ENCODE measurements at regions not wholly inside any gene's neighbourhood (a gene's known extent, or its start where the extent isn't known, plus 50 kb on each side); places are given as distances from the start of the nearest gene placed in this dataset.

- H3K4me3 ChIP-seq (ENCODE audit: low read depth in 1 of 2, low read length in 2 of 2) = no peak overlapping the region
- H3K27ac ChIP-seq (ENCODE audit: low read depth, low read length) = no peak overlapping the region
- no peaks in the 10 kb centered on the region for H3K36me3 ChIP-seq (ENCODE audit: insufficient read depth, low read length)
- no peaks in the 10 kb centered on the region for H3K4me1 ChIP-seq (ENCODE audit: insufficient read depth, low read length)
- H3K27me3 ChIP-seq (ENCODE audit: control insufficient read depth in 1 of 2, insufficient read depth in 2 of 2, low read length in 2 of 2) = no peaks in the 10 kb centered on the region
- no peak overlapping the region for H3K9ac ChIP-seq (ENCODE audit: low read length)
- no peaks in the 10 kb centered on the region for H3K9me3 ChIP-seq (ENCODE audit: low read length)
Observed at GRCh38 chr11:121780971-121781370, 328.2 kb upstream of the SORL1-AS1 start.

GRCh38 chr11:121777056-121777455 lies 324.3 kb upstream of the SORL1-AS1 start:
- Histone ChIP-seq H3K9ac (ENCODE audit: low read length) (no peak overlapping the region), H3K4me1 (ENCODE audit: insufficient read depth, low read length) (no peaks in the 10 kb centered on the region), H3K27ac (ENCODE audit: low read depth, low read length) (no peak overlapping the region), H3K9me3 (ENCODE audit: low read length) (no peaks in the 10 kb centered on the region), H3K4me3 (ENCODE audit: low read depth in 1 of 2, low read length in 2 of 2) (no peak overlapping the region), H3K27me3 (ENCODE audit: control insufficient read depth in 1 of 2, insufficient read depth in 2 of 2, low read length in 2 of 2) (no peaks in the 10 kb centered on the region), H3K36me3 (ENCODE audit: insufficient read depth, low read length) (no peaks in the 10 kb centered on the region)

GRCh38 chr11:121775276-121775675 lies 322.5 kb upstream of the SORL1-AS1 start:
- Histone ChIP-seq H3K9me3 (ENCODE audit: low read length) (no peaks in the 10 kb centered on the region), H3K4me3 (ENCODE audit: low read depth in 1 of 2, low read length in 2 of 2) (no peak overlapping the region), H3K27me3 (ENCODE audit: control insufficient read depth in 1 of 2, insufficient read depth in 2 of 2, low read length in 2 of 2) (no peaks in the 10 kb centered on the region), H3K4me1 (ENCODE audit: insufficient read depth, low read length) (peaks cover 13% of the 10 kb centered on the region), H3K36me3 (ENCODE audit: insufficient read depth, low read length) (no peaks in the 10 kb centered on the region), H3K27ac (ENCODE audit: low read depth, low read length) (no peak overlapping the region), H3K9ac (ENCODE audit: low read length) (no peak overlapping the region)

GRCh38 chr11:121773076-121773475 lies 320.3 kb upstream of the SORL1-AS1 start:
- no peak overlapping the region for H3K4me3 ChIP-seq (ENCODE audit: low read depth in 1 of 2, low read length in 2 of 2)
- H3K9ac ChIP-seq (ENCODE audit: low read length) = no peak overlapping the region
- H3K36me3 ChIP-seq (ENCODE audit: insufficient read depth, low read length) = no peaks in the 10 kb centered on the region
- H3K27me3 ChIP-seq (ENCODE audit: control insufficient read depth in 1 of 2, insufficient read depth in 2 of 2, low read length in 2 of 2) = no peaks in the 10 kb centered on the region
- H3K9me3 ChIP-seq (ENCODE audit: low read length) = no peaks in the 10 kb centered on the region
- peaks cover 13% of the 10 kb centered on the region for H3K4me1 ChIP-seq (ENCODE audit: insufficient read depth, low read length)
- H3K27ac ChIP-seq (ENCODE audit: low read depth, low read length) = no peak overlapping the region

DNA sequence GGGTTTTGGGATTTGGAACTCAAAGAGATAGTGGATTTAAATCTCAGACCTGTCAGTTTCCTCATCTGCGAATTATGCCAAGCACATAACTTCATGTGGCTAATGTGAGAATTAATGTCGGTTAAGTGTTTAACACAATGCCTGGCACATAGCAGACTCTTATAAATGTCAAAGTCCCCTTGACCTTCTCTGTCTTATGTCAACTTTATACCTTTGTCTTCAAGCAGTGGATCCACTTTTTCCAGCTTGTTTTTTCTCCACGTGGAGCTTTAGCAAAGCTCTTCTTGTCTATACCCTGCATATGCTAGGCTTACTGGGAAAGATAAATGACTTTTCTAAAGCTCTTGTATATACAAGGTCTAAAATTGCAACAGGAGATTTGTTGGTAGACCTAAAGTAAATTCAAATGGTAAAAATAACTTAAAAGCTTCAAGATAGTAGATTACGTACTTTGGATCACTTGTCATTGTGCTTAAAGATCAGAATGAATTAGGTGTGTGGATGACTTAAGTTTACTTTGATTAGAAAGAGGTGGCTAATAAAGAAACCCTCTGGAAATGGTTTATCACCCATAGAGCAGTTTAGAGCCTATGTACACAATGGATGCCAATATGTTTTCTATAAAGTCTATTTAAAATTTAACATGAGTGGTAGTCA lies 318.3 kb upstream of the SORL1-AS1 start:
- H3K9me3 ChIP-seq (ENCODE audit: low read length) = no peaks in the 10 kb centered on the region
- H3K9ac ChIP-seq (ENCODE audit: low read length) = no peak overlapping the region
- peaks cover 13% of the 10 kb centered on the region for H3K4me1 ChIP-seq (ENCODE audit: insufficient read depth, low read length)
- H3K36me3 ChIP-seq (ENCODE audit: insufficient read depth, low read length) = no peaks in the 10 kb centered on the region
- H3K27me3 ChIP-seq (ENCODE audit: control insufficient read depth in 1 of 2, insufficient read depth in 2 of 2, low read length in 2 of 2) = no peaks in the 10 kb centered on the region
- no peak overlapping the region for H3K27ac ChIP-seq (ENCODE audit: low read depth, low read length)
- H3K4me3 ChIP-seq (ENCODE audit: low read depth in 1 of 2, low read length in 2 of 2) = no peak overlapping the region

- Histone ChIP-seq H3K9ac (ENCODE audit: low read length) (no peak overlapping the region), H3K27ac (ENCODE audit: low read depth, low read length) (no peak overlapping the region), H3K4me3 (ENCODE audit: low read depth in 1 of 2, low read length in 2 of 2) (no peak overlapping the region), H3K27me3 (ENCODE audit: control insufficient read depth in 1 of 2, insufficient read depth in 2 of 2, low read length in 2 of 2) (no peaks in the 10 kb centered on the region), H3K9me3 (ENCODE audit: low read length) (no peaks in the 10 kb centered on the region), H3K4me1 (ENCODE audit: insufficient read depth, low read length) (peaks cover 13% of the 10 kb centered on the region), H3K36me3 (ENCODE audit: insufficient read depth, low read length) (no peaks in the 10 kb centered on the region)
Observed at GRCh38 chr11:121769191-121769590, 316.4 kb upstream of the SORL1-AS1 start.

DNA sequence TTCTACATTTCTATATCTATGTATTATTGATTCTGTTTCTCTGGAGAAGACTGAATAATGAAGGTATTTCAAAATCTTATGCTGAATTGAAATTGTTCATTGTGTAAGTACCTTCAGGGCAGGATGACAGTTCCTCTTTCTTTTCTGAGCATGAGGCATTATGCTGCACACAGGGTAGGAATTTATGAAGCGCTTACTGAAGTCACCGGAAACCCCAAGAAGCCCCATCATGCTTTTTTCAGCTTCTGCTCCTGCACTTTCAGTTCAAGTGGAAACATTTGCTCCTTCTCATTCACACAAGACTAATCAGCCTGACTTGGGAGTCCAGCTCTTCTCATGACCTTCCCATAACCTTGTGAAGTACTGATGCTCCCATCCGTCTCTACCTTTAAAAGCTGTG lies 314.7 kb upstream of the SORL1-AS1 start:
- H3K4me1 ChIP-seq (ENCODE audit: insufficient read depth, low read length) = peaks cover 13% of the 10 kb centered on the region
- no peak overlapping the region for H3K9ac ChIP-seq (ENCODE audit: low read length)
- H3K36me3 ChIP-seq (ENCODE audit: insufficient read depth, low read length) = no peaks in the 10 kb centered on the region
- H3K4me3 ChIP-seq (ENCODE audit: low read depth in 1 of 2, low read length in 2 of 2) = no peak overlapping the region
- no peaks in the 10 kb centered on the region for H3K27me3 ChIP-seq (ENCODE audit: control insufficient read depth in 1 of 2, insufficient read depth in 2 of 2, low read length in 2 of 2)
- no peaks in the 10 kb centered on the region for H3K9me3 ChIP-seq (ENCODE audit: low read length)
- H3K27ac ChIP-seq (ENCODE audit: low read depth, low read length) = no peak overlapping the region

DNA sequence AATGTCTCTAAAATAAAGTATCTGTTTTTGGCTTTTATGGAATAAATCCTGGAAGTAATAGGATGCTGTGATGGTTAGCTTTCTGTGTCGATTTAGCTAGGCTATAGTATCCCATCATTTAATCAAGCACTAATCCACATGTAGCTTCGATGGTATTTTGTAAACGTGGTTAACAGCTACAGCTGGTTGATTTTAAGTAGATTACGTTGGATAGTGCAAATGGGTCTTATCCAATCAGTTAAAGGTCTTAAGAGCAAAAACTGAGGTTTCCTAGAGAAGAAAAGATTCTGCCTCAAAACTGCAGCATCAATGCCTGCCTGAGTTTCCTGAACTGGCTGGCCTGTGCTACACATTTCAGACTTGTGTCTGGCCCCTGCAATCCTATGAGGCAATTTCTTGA lies 314.2 kb upstream of the SORL1-AS1 start:
- no peak overlapping the region for H3K4me3 ChIP-seq (ENCODE audit: low read depth in 1 of 2, low read length in 2 of 2)
- no peak overlapping the region for H3K9ac ChIP-seq (ENCODE audit: low read length)
- no peaks in the 10 kb centered on the region for H3K36me3 ChIP-seq (ENCODE audit: insufficient read depth, low read length)
- H3K4me1 ChIP-seq (ENCODE audit: insufficient read depth, low read length) = peaks cover 13% of the 10 kb centered on the region
- peak overlapping the region; percentile 24 for H3K27ac ChIP-seq (ENCODE audit: low read depth, low read length)
- H3K9me3 ChIP-seq (ENCODE audit: low read length) = no peaks in the 10 kb centered on the region
- no peaks in the 10 kb centered on the region for H3K27me3 ChIP-seq (ENCODE audit: control insufficient read depth in 1 of 2, insufficient read depth in 2 of 2, low read length in 2 of 2)

DNA sequence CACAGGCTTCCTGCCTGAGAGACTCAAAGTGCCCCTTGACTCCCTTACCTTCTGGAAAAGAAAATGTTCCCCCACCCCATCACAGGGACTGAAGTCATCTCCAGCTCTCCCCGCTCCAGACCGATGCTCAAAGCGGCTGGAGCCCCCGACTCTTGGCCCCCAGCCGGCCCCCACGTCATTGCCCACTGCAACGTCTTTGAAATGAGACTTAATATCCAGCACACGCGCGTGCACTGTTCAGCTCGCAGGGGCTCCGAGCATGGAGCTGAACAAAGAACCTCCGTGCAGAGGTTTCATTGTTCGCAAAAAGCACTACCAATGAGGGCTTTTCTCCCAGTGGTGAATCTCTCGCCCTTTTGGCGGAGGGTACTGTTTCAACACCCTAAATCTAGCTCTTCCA lies 313.4 kb upstream of the SORL1-AS1 start:
- Histone ChIP-seq H3K4me1 (ENCODE audit: insufficient read depth, low read length) (peaks cover 5% of the 10 kb centered on the region), H3K27ac (ENCODE audit: low read depth, low read length) (no peak overlapping the region), H3K4me3 (ENCODE audit: low read depth in 1 of 2, low read length in 2 of 2) (no peak overlapping the region), H3K27me3 (ENCODE audit: control insufficient read depth in 1 of 2, insufficient read depth in 2 of 2, low read length in 2 of 2) (no peaks in the 10 kb centered on the region), H3K9me3 (ENCODE audit: low read length) (no peaks in the 10 kb centered on the region), H3K36me3 (ENCODE audit: insufficient read depth, low read length) (no peaks in the 10 kb centered on the region), H3K9ac (ENCODE audit: low read length) (no peak overlapping the region)

GRCh38 chr11:121763526-121763925 lies 310.8 kb upstream of the SORL1-AS1 start:
- Histone ChIP-seq H3K27me3 (ENCODE audit: control insufficient read depth in 1 of 2, insufficient read depth in 2 of 2, low read length in 2 of 2) (no peaks in the 10 kb centered on the region), H3K9me3 (ENCODE audit: low read length) (no peaks in the 10 kb centered on the region), H3K36me3 (ENCODE audit: insufficient read depth, low read length) (no peaks in the 10 kb centered on the region), H3K4me3 (ENCODE audit: low read depth in 1 of 2, low read length in 2 of 2) (no peak overlapping the region), H3K27ac (ENCODE audit: low read depth, low read length) (no peak overlapping the region), H3K9ac (ENCODE audit: low read length) (no peak overlapping the region), H3K4me1 (ENCODE audit: insufficient read depth, low read length) (no peaks in the 10 kb centered on the region)

DNA sequence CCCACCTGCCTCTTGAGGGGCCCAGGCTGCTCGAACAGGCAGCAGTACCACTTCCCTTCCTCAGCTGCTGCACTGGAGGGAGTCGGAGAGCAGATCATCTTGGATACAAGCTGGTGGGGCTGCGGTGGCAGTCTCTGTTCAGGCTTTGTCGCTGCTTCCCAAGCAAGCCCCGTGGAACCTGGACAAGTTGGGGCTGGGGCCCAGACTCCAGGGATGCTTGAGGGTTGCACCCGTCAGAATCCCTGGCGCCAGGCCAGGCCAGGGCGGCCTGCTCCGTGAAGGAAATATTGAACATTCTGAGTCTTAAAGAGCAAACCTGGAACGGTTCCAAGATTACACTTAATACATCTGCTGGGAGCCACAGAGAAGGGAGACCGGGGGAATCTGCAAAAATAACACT lies 310.1 kb upstream of the SORL1-AS1 start:
- Histone ChIP-seq H3K36me3 (ENCODE audit: insufficient read depth, low read length) (no peaks in the 10 kb centered on the region), H3K9ac (ENCODE audit: low read length) (no peak overlapping the region), H3K4me3 (ENCODE audit: low read depth in 1 of 2, low read length in 2 of 2) (no peak overlapping the region), H3K9me3 (ENCODE audit: low read length) (no peaks in the 10 kb centered on the region), H3K27me3 (ENCODE audit: control insufficient read depth in 1 of 2, insufficient read depth in 2 of 2, low read length in 2 of 2) (no peaks in the 10 kb centered on the region), H3K4me1 (ENCODE audit: insufficient read depth, low read length) (no peaks in the 10 kb centered on the region), H3K27ac (ENCODE audit: low read depth, low read length) (no peak overlapping the region)

DNA sequence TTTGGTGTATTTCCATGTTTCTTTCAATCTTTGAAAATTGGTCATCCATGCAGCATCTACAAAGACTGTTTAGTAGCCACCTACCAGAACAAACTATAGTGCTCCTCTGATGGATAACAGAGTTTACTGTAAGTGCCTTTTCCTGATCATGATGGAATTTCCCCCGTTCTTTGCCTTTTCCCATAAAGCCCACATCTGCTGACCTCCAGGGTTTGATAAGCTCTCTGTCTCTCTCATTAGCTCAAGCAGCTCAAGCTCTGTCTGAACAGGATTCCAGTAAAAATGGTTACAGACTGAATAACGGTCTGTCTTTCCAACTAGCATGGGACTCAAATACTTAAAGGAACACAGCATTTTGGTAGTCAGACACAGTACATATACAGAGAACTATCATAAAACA lies 308.4 kb upstream of the SORL1-AS1 start:
- no peaks in the 10 kb centered on the region for H3K27me3 ChIP-seq (ENCODE audit: control insufficient read depth in 1 of 2, insufficient read depth in 2 of 2, low read length in 2 of 2)
- H3K4me3 ChIP-seq (ENCODE audit: low read depth in 1 of 2, low read length in 2 of 2) = no peak overlapping the region
- H3K36me3 ChIP-seq (ENCODE audit: insufficient read depth, low read length) = no peaks in the 10 kb centered on the region
- H3K4me1 ChIP-seq (ENCODE audit: insufficient read depth, low read length) = no peaks in the 10 kb centered on the region
- no peaks in the 10 kb centered on the region for H3K9me3 ChIP-seq (ENCODE audit: low read length)
- no peak overlapping the region for H3K9ac ChIP-seq (ENCODE audit: low read length)
- H3K27ac ChIP-seq (ENCODE audit: low read depth, low read length) = no peak overlapping the region

All from muscle layer of colon (tissue), 2 donors.